ENCODE measurements at regions not wholly inside any gene's neighbourhood (a gene's known extent, or its start where the extent isn't known, plus 50 kb on each side); places are given as distances from the start of the nearest gene placed in this dataset.
"Not testable (repeated sequence)": the region's sequence is repeated elsewhere in the genome, so short reads cannot be mapped to it uniquely, and the experiment has no call there.

DNA sequence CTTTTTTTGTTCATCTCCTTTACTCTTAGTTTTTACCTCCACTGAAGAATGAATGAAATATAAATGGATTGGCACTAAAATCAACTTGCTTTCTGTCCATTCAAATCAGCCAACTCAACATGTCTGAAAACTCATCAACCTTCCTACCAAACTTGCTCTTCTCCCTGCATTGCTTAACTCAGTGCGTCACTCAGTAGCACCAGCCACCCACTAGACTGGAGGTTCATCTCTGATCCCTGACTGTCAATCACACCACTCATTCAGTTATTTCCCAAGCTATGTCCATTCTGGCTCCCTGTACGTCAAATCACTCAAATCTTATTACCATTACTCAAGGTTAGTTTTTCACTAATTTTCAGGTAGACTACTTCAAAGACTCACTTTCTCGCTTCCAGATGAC, 75.2 kb upstream of the RBMS1 start:
- Histone ChIP-seq H3K9me3 (peaks cover 0 to 7% of the 10 kb centered on the region in 2 donors), H3K4me3 (no peak overlapping the region), H3K4me1 (no peaks in the 10 kb centered on the region), H3K27me3 (no peaks in the 10 kb centered on the region), H3K27ac (no peak overlapping the region), H3K36me3 (no peaks in the 10 kb centered on the region)
- TF ChIP-seq, protein P1, sequence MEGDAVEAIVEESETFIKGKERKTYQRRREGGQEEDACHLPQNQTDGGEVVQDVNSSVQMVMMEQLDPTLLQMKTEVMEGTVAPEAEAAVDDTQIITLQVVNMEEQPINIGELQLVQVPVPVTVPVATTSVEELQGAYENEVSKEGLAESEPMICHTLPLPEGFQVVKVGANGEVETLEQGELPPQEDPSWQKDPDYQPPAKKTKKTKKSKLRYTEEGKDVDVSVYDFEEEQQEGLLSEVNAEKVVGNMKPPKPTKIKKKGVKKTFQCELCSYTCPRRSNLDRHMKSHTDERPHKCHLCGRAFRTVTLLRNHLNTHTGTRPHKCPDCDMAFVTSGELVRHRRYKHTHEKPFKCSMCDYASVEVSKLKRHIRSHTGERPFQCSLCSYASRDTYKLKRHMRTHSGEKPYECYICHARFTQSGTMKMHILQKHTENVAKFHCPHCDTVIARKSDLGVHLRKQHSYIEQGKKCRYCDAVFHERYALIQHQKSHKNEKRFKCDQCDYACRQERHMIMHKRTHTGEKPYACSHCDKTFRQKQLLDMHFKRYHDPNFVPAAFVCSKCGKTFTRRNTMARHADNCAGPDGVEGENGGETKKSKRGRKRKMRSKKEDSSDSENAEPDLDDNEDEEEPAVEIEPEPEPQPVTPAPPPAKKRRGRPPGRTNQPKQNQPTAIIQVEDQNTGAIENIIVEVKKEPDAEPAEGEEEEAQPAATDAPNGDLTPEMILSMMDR (IDR thresholded peaks at IDR 0.05): no peak
- TF ChIP-seq POLR2A (IDR thresholded peaks at IDR 0.05): no peak
- no peak for TF ChIP-seq POLR2AphosphoS5 (IDR thresholded peaks at IDR 0.05)
- intact Hi-C loops (cut with DNase I; ENCODE audit: low total_unique reads): no loop called here
- no peak for DNase-seq (ENCODE audit: low spot score in 2 of 2)

DNA sequence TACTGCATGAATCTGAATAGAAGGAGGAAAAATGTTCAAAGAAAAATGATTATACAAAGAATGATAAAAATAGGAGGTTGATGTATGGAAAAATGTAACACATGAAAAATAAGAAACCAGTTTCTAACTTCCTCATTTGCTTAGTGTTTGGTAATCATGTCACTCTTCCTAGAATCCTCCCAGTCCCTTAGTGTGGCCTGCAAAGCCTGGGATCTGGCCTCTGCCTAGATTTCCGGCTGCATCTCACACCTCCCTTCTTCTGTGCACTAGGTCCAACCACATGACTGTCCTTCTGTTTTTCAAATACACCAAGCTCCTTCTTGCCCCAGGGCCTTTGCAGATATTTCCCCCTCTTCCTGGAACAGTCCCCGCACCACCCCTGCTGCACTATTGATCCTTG, 76.8 kb upstream of the RBMS1 start:
- Histone ChIP-seq H3K9me3 (peaks cover 0 to 7% of the 10 kb centered on the region in 2 donors), H3K36me3 (no peaks in the 10 kb centered on the region), H3K4me1 (no peaks in the 10 kb centered on the region), H3K27me3 (no peaks in the 10 kb centered on the region), H3K27ac (no peak overlapping the region), H3K4me3 (no peak overlapping the region)
- intact Hi-C loops (cut with DNase I; ENCODE audit: low total_unique reads): no loop called here
- peak in 1 of 2 donors; percentile 44 for DNase-seq (ENCODE audit: low spot score in 2 of 2)
- TF ChIP-seq POLR2A (IDR thresholded peaks at IDR 0.05): no peak

DNA sequence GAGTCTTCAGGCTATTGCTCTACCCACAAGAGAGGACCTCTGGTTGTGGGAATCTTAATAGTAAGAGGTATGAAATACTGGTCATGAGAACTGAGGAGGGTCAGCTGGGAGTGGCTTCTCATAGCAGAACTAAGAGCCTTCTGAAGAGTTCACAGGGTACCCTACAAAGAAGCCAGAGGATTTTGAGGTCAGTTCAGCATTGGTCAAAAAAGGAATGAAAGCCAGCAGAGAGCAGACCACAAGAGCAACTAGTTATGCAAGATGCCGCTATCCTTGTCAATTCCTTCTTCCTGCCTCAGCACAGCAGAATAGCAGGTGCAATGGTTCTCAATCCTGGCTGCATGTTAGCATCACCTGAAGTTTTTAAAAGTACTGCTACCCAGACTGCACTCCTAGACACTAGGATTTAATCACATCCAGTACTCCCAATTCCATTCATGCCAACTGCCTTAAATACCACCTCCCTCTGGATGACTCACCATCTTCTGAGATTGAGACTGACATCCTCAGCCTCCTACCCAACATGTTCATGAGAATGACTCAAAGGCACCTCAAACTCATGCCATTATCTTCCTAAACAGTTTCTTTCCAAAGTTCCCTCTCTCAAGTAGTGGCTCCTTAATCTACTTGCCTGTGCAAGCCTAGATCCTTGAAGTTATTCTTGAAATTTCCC, 81.0 kb upstream of the RBMS1 start:
- no peaks in the 10 kb centered on the region for H3K4me1 ChIP-seq
- H3K9me3 ChIP-seq: peaks cover 0 to 7% of the 10 kb centered on the region in 2 donors
- DNase-seq (ENCODE audit: low spot score in 2 of 2): no peak
- no peaks in the 10 kb centered on the region for H3K36me3 ChIP-seq
- intact Hi-C loops (cut with DNase I; ENCODE audit: low total_unique reads): loop anchor here (5.0 kb wide), 1 partner anchor 78 kb away; no protein-coding TSS in a partner anchor
- no peak overlapping the region for H3K27ac ChIP-seq
- no peak overlapping the region for H3K4me3 ChIP-seq
- TF ChIP-seq POLR2A (IDR thresholded peaks at IDR 0.05) (no peak), POLR2AphosphoS5 (IDR thresholded peaks at IDR 0.05) (no peak)
- TF ChIP-seq, protein P1 (IDR thresholded peaks at IDR 0.05): no peak
- H3K27me3 ChIP-seq: no peaks in the 10 kb centered on the region

DNA sequence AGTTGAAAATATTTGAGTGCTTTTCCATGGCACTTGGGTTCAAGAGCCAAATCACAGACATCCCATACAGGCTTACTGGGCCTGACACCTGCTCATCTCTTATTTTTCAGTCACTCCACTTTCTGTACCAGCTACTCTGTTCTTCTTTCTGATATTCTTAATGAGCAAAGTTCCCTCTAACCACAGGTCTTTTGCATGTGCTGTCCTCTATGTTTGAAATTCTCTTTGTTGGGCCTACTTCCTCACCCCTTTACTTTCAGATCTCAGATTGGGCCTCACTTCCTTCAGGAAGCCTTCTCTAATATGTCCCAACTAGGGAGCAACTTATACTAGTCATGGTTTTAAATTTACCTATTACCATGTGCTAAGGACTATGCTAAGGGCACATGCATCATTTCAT, 81.8 kb upstream of the RBMS1 start:
- TF ChIP-seq POLR2A (IDR thresholded peaks at IDR 0.05) (no peak), POLR2AphosphoS5 (IDR thresholded peaks at IDR 0.05) (no peak)
- TF ChIP-seq, protein P1 (IDR thresholded peaks at IDR 0.05): no peak
- intact Hi-C loops (cut with DNase I; ENCODE audit: low total_unique reads): loop anchor here (5.0 kb wide), 1 partner anchor 77 kb away; no protein-coding TSS in a partner anchor
- Histone ChIP-seq H3K27ac (no peak overlapping the region), H3K9me3 (peaks cover 0 to 7% of the 10 kb centered on the region in 2 donors), H3K27me3 (no peaks in the 10 kb centered on the region), H3K4me3 (no peak overlapping the region), H3K4me1 (no peaks in the 10 kb centered on the region), H3K36me3 (no peaks in the 10 kb centered on the region)
- no peak for DNase-seq (ENCODE audit: low spot score in 2 of 2)

DNA sequence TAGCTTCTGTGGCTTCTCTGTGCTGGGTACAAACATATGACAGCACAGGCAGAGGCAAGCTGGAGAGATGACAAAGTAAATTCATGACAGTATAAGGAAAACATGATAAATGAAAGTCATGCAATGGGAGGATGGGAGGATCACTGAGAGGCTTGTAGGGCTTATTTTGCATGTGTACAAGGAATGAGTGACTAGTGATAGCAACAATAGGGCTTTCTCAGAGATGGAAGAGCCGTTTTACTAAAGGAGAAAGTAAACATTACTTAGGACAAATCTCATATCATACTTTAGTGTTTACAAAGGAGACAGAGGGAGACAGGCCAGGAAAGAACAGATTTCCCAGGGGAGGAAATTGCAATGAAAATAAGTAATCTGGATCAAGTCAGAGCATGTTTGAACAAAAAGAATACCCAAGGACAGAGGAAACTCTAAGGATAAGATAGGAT, 82.5 kb upstream of the RBMS1 start:
- Histone ChIP-seq H3K36me3 (no peaks in the 10 kb centered on the region), H3K27me3 (no peaks in the 10 kb centered on the region), H3K9me3 (peaks cover 0 to 7% of the 10 kb centered on the region in 2 donors), H3K4me1 (no peaks in the 10 kb centered on the region), H3K4me3 (no peak overlapping the region), H3K27ac (peak overlapping the region; percentile 31 to 74)
- DNase-seq (ENCODE audit: low spot score in 2 of 2): no peak
- intact Hi-C loops (cut with DNase I; ENCODE audit: low total_unique reads): loop anchor here (5.0 kb wide), 1 partner anchor 76 kb away; no protein-coding TSS in a partner anchor
- TF ChIP-seq POLR2A (IDR thresholded peaks at IDR 0.05) (no peak), POLR2AphosphoS5 (IDR thresholded peaks at IDR 0.05) (no peak)
- TF ChIP-seq, protein P1 (IDR thresholded peaks at IDR 0.05): no peak

DNA sequence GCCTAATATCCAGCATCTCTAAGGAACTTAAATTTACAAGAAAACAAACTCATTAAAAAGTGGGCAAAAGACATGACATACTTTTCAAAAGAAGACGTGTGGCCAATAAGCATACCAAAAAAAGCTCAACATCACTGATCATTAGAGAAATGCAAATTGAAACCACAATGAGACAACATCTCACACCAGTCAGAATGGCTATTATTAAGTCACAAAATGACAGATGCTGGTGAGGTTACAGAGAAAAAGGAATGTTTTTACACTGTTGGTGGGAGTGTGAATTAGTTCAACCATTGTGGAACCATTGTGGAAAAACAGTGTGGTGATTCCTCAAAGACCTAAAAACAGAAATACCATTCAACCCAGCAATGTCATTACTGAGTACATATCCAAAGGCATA, 83.5 kb upstream of the RBMS1 start:
- intact Hi-C loops (cut with DNase I; ENCODE audit: low total_unique reads): loop anchor here (5.0 kb wide), 1 partner anchor 75 kb away; no protein-coding TSS in a partner anchor
- H3K4me1 ChIP-seq, H3K27me3 ChIP-seq: not testable (repeated sequence)

More for the DNA sequence above, 83.5 kb upstream of the RBMS1 start:
- not testable (repeated sequence) for H3K36me3 ChIP-seq; DNase-seq (ENCODE audit: low spot score in 2 of 2); H3K9me3 ChIP-seq; H3K27ac ChIP-seq; H3K4me3 ChIP-seq

Data from breast epithelium (tissue), 4 donors.